Keratinocyte (primary cell): ENCODE measurements at regions not wholly inside any gene's neighbourhood (a gene's known extent, or its start where the extent isn't known, plus 50 kb on each side); places are given as distances from the start of the nearest gene placed in this dataset.

Experiments
- DNase-seq: peaks from one replicate; pipeline ENCODE4 v3.0.0-alpha.2; 2011; ENCODE audit warnings: low read depth, missing footprints, low spot score
- FAIRE-seq: peaks from 2 replicates; lab custom pipeline; 2011; peaks lifted over from hg19 to GRCh38; lab: Jason Lieb, UNC
- H2AFZ ChIP-seq: 2 replicates; pipeline ENCODE4 v1.6.0; 2012; ENCODE audit warnings: low read length, control low read depth, inconsistent platforms; ENCODE audit not compliant: control insufficient read depth
- H3K27ac ChIP-seq: 2 replicates; pipeline ENCODE4 v1.5.1; 2011; ENCODE audit warnings: low read length; ENCODE audit not compliant: control insufficient read depth, insufficient read depth
- H3K27me3 ChIP-seq: 3 replicates; pipeline ENCODE4 v1.6.0; 2011; ENCODE audit warnings: low read length; ENCODE audit not compliant: control insufficient read depth, insufficient read depth; ENCODE audit errors: extremely low read depth
- H3K36me3 ChIP-seq, 2 experiments: 2 replicates in 1 of 2; 3 replicates in 1 of 2; pipeline ENCODE4 v1.5.1; 2011; ENCODE audit warnings: low read length in 2 of 2, mild to moderate bottlenecking in 1 of 2; ENCODE audit not compliant: control insufficient read depth in 2 of 2, insufficient read depth in 2 of 2; ENCODE audit errors: extremely low read depth in 1 of 2
- H3K4me1 ChIP-seq: 3 replicates; pipeline ENCODE4 v1.5.1; 2011; ENCODE audit warnings: low read length; ENCODE audit not compliant: control insufficient read depth, insufficient read depth; ENCODE audit errors: extremely low read depth
- H3K4me2 ChIP-seq: 3 replicates; pipeline ENCODE4 v1.6.0; 2011; ENCODE audit warnings: low read depth, low read length; ENCODE audit not compliant: control insufficient read depth, insufficient read depth; ENCODE audit errors: extremely low read depth
- H3K4me3 ChIP-seq, 3 experiments: fragments of 200-600 bp in 1 of 3; sonication (generic) in 1 of 3; 2 replicates in 2 of 3; 3 replicates in 1 of 3; pipeline ENCODE4 v1.5.1; 2011 to 2016; ENCODE audit warnings: low read length in 3 of 3, mild to moderate bottlenecking in 3 of 3, control low read depth in 2 of 3, inconsistent platforms in 1 of 3, low read depth in 1 of 3, mixed read lengths in 1 of 3, mixed run types in 1 of 3, moderate library complexity in 1 of 3; ENCODE audit not compliant: control insufficient read depth in 2 of 3, insufficient read depth in 2 of 3; ENCODE audit errors: extremely low read depth in 1 of 3
- H3K79me2 ChIP-seq: 2 replicates; pipeline ENCODE4 v1.6.0; 2012; ENCODE audit warnings: low read length; ENCODE audit not compliant: control insufficient read depth, insufficient read depth
- H3K9ac ChIP-seq: 3 replicates; pipeline ENCODE4 v1.6.0; 2011; ENCODE audit warnings: low read length; ENCODE audit not compliant: control insufficient read depth, insufficient read depth; ENCODE audit errors: extremely low read depth
- H3K9me1 ChIP-seq: 3 replicates; pipeline ENCODE4 v1.6.0; 2011; ENCODE audit warnings: low read length; ENCODE audit not compliant: control insufficient read depth, insufficient read depth; ENCODE audit errors: extremely low read depth
- H3K9me3 ChIP-seq: 2 replicates; pipeline ENCODE4 v1.5.1; 2012; ENCODE audit warnings: low read depth, low read length; ENCODE audit not compliant: control insufficient read depth
- H4K20me1 ChIP-seq: 3 replicates; pipeline ENCODE4 v1.6.0; 2011; ENCODE audit warnings: low read length; ENCODE audit not compliant: control insufficient read depth, insufficient read depth; ENCODE audit errors: extremely low read depth
- CTCF ChIP-seq, 3 experiments: IDR thresholded peaks in 1 of 3; conservative IDR thresholded peaks in 1 of 3; optimal IDR thresholded peaks in 1 of 3; 2 replicates in 2 of 3; 3 replicates in 1 of 3; pipeline versions ENCODE3 to v1.5.1; 2011; ENCODE audit warnings: low read length in 3 of 3, mild to moderate bottlenecking in 3 of 3, moderate library complexity in 2 of 3, control low read depth in 1 of 3, inconsistent platforms in 1 of 3; ENCODE audit not compliant: insufficient read depth in 2 of 3; ENCODE audit errors: extremely low read depth in 1 of 3
- EZH2 ChIP-seq: IDR thresholded peaks from one replicate; pipeline ENCODE4 v1.6.1; 2012; ENCODE audit warnings: inconsistent platforms, mild to moderate bottlenecking, low read length, moderate library complexity
- dilution Hi-C: fragments of 300-500 bp; cut with MboI; formaldehyde crosslinking; loops from one replicate; pipeline ENCODE4 v1.7.0; 2020; ENCODE audit warnings: low sequenced_read_pairs; ENCODE audit not compliant: extremely low pct_ligation_motif_present

- peaks cover 3% of the 10 kb centered on the region for H3K27me3 ChIP-seq
- DNase-seq = no peak
- H3K4me3 ChIP-seq = no peak overlapping the region
- dilution Hi-C loops = no loop called here
- no peak overlapping the region for H3K4me2 ChIP-seq
- H3K36me3 ChIP-seq = no peaks in the 10 kb centered on the region
- no peak overlapping the region for H3K9ac ChIP-seq
- no peaks in the 10 kb centered on the region for H3K79me2 ChIP-seq
- H4K20me1 ChIP-seq = no peaks in the 10 kb centered on the region
- FAIRE-seq = no peak
- no peaks in the 10 kb centered on the region for H3K9me1 ChIP-seq
- no peaks in the 10 kb centered on the region for H3K4me1 ChIP-seq
- no peak overlapping the region for H2AFZ ChIP-seq
- TF ChIP-seq CTCF (optimal IDR thresholded peaks at IDR 0.05 in 1 of 3, IDR thresholded peaks at IDR 0.05 in 1 of 3, conservative IDR thresholded peaks at IDR 0.05 in 1 of 3; ENCODE audit: extremely low read depth in 1 of 3, insufficient read depth in 2 of 3, low read length in 3 of 3) (no peak), EZH2 (no peak)
- H3K9me3 ChIP-seq = no peaks in the 10 kb centered on the region
- no peak overlapping the region for H3K27ac ChIP-seq
Observed at GRCh38 chr14:98725676-98726075, 546.3 kb downstream of the BCL11B start.

- Histone ChIP-seq H3K79me2 (no peaks in the 10 kb centered on the region), H3K4me3 (no peak overlapping the region), H3K9ac (no peak overlapping the region), H3K27ac (no peak overlapping the region), H3K9me1 (no peaks in the 10 kb centered on the region), H2AFZ (no peak overlapping the region), H3K9me3 (no peaks in the 10 kb centered on the region), H3K27me3 (peaks cover 3% of the 10 kb centered on the region), H3K36me3 (no peaks in the 10 kb centered on the region), H4K20me1 (no peaks in the 10 kb centered on the region), H3K4me2 (no peak overlapping the region), H3K4me1 (peaks cover 8% of the 10 kb centered on the region)
- FAIRE-seq (no peak), DNase-seq (no peak)
- TF ChIP-seq EZH2 (no peak), CTCF (optimal IDR thresholded peaks at IDR 0.05 in 1 of 3, IDR thresholded peaks at IDR 0.05 in 1 of 3, conservative IDR thresholded peaks at IDR 0.05 in 1 of 3; ENCODE audit: extremely low read depth in 1 of 3, insufficient read depth in 2 of 3, low read length in 3 of 3) (no peak)
- dilution Hi-C loops = no loop called here
Observed at GRCh38 chr14:98726585-98727405, 545.2 kb downstream of the BCL11B start.
